Globus pallidus (tissue), 1 donor: ENCODE measurements at regions not wholly inside any gene's neighbourhood (a gene's known extent, or its start where the extent isn't known, plus 50 kb on each side); places are given as distances from the start of the nearest gene placed in this dataset.
A peak's percentile ranks its signal among the peaks of the same experiment; 100 is the strongest.

Experiments used
- DNase-seq: peaks from one replicate; pipeline ENCODE4 v3.0.0-alpha.2; 2015; ENCODE audit warnings: low spot score

DNA sequence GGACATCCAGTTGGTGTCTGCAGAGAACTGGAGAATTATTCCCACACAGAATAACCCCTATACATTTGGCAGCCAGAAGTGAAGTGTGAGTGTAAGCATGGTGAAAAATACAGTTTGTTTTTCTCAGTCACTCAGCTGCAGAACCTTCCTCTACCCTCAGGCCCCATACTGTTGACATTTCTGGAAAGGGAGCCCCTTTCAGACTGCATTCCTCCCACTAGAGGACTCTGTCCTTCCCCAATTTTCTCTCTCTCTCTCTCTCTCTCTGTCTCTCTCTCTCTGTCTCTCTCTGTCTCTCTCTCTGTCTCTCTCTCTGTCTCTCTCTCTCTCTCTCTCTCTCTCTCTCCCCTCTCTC lies 86.8 kb upstream of the STEAP1B start:
- DNase-seq, result no peak

- DNase-seq, result no peak
These were observed 86.3 kb upstream of the STEAP1B start for GRCh38 chr7:22586101-22586785.

- peak; percentile 51 for DNase-seq
These were observed 84.2 kb upstream of the STEAP1B start for GRCh38 chr7:22584179-22584578.

DNA sequence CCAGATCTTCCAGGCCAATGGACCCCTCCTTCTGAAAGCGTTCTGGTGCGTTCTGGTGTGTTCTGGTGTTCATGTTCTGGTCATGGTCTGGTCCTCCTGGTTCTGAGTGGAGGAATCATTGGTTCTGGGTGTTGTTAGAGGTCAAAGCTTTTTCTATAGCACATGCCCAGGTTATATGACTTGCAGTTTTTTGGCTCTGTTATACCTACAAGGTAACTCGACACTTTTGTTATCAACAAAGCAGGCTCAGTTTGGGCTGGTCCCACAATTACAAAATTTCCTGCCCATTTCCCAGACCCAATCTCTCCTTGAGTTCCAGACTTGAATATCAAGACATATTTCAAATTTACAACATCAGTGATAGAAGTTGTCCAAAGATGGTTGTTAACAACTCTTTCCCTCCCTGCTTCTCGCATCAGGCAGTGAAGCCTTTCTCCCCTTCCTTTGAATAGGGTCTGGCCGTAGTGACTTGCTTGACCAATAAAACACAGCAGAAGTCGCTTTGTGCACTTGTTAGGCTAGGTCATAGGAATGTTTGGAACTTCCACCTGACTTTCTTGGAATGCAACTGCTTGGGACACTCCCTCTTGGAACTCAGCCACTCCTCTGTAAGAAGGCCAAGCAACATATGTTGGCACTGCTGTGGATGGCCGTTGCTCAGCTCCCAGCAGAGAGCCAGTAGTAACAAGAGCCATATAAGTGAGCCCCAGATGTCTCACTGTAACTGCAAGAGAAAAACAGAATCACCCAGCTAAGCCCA lies 83.1 kb upstream of the STEAP1B start:
- no peak for DNase-seq

GRCh38 chr7:22581099-22581498 lies 81.1 kb upstream of the STEAP1B start:
- DNase-seq, result no peak

GRCh38 chr7:22579961-22580360 lies 80.0 kb upstream of the STEAP1B start:
- no peak for DNase-seq

DNA sequence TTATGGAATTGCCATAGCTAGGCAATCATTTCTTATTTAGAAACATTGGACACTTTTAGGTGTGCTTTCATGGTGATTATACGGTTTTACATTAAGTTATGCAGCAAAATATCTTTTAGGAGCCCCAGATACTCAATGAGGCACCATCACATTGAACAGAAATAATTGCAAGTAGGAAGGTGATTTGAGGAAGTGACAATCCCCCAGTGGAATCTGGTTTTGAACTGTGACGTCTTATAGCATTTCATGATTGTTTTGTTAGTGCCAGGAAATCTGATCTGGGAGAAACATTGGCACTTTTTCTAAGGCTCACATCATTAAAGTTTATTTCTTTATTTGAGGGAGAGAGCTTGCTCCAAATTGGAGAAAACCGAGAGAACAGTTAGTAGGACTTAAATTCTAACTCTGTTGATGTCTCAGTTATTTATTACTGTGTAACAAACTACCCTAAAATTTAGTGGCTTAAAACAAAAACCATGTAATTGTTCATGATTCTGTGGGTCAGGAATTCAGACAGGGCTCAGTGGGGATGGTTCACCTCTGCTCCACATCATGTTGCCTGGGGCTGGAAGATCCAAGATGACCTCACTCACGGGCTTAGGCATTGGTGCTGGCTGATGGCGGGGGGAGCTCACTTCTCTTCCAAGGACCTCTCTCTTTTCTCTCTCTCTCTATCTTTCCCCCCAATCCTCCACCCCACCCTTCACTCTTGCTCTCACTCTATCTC lies 78.2 kb upstream of the STEAP1B start:
- DNase-seq, result peak; percentile 10

GRCh38 chr7:22577470-22578001 lies 77.5 kb upstream of the STEAP1B start:
- peak; percentile 62 for DNase-seq

GRCh38 chr7:22576612-22577469 lies 76.9 kb upstream of the STEAP1B start:
- no peak for DNase-seq

DNA sequence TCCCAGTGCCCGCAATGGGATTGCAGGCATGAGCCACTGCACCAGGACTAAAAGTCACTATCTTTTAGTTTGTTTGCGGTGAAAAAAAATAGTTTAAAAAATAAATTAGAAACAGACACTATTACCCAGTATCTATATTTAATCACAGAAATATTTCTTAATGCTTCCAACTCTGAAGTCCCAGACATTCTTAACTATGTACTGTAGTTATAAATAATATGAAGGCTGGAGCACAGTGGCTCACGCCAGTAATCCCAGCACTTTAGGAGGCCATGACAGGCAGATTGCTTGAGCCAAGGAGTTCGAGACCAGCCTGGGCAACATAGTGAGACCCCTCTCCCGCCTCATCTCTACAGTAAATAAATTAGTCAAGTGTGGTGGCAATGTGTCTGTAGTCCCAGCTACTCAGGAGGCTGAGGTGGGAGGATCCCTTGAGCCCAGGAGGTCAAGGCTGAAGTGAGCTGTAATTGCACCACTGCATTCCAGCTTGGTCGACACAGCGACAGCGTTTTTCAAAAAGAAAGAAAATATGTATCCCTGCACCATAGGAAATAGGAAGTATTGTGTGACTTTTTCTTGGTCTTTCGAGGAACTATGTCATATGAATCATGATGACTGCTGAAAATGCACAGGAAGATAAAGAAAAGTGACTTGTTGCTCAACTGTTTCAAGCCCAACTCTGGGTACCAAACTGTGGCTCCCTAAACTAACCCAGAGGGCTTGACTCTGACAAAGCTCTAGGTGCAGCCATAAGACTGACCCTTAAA lies 74.9 kb upstream of the STEAP1B start:
- DNase-seq, result no peak

DNA sequence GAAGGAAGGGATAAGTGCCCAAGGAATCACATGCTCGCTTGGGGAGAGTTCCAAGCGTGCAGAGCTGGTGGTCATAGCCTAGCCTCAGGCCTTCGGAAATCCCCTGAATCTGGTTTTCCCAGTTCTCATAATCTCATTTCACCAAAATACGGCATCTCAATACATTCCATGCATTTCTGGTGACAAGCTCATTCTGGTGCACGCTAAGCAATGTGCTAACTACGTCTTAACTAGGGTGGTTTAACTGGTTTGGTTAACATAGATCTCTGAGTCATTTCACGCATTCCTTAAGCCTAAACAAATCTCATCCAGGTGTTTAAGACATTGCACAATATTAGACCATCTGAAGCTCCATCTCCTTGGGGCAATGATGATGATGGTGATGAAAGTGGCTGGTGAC lies 72.9 kb upstream of the STEAP1B start:
- no peak for DNase-seq

DNA sequence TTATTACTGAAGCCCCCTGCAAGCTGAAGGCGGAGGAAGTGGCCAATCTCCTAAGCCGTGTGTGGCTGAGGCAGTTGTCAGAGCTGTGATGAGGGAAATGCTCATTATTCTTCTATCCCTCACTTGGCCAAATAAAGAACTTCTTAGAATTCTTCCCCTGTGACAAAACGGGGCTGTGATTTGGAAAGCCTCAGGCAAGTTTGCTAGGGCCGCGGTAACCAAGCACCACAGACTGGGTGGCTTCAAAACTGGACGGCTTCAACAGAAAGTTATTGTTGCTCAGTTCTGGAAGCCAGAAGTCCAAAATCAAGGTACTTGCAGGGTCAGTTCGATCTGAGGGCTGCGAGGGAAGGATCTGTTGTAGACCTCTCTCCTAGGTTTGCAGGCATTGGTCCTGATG lies 72.3 kb upstream of the STEAP1B start:
- no peak for DNase-seq

GRCh38 chr7:22571766-22572165 lies 71.8 kb upstream of the STEAP1B start:
- peak; percentile 16 for DNase-seq

GRCh38 chr7:22569586-22570321 lies 69.8 kb upstream of the STEAP1B start:
- peak; percentile 51 for DNase-seq

DNA sequence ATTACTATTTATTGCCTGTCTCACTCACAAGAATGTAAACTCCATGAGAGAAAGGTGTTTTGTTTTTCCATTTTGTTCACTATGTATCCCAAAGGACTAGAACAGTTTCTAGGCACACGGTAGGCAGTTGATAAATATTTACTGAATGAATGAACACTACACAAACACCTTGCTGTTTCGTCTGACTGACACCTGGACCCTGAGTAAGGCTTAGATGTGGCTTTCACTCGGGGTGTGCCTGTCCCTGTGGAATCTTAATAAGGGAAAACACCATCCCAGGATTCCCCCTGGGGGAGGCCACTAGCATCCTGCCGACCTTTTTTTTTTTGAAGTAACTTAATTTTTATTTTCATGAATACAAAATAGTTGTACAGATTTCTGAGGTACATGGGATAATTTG lies 66.6 kb upstream of the STEAP1B start:
- no peak for DNase-seq

GRCh38 chr7:22566176-22566575 lies 66.2 kb upstream of the STEAP1B start:
- no peak for DNase-seq

GRCh38 chr7:22565315-22565811 lies 65.4 kb upstream of the STEAP1B start:
- DNase-seq, result peak; percentile 45

GRCh38 chr7:22564511-22565045 lies 64.6 kb upstream of the STEAP1B start:
- DNase-seq, result peak; percentile 29

GRCh38 chr7:22563621-22564241 lies 63.7 kb upstream of the STEAP1B start:
- no peak for DNase-seq
